Endothelial cell of umbilical vein (primary cell): ENCODE measurements at regions not wholly inside any gene's neighbourhood (a gene's known extent, or its start where the extent isn't known, plus 50 kb on each side); places are given as distances from the start of the nearest gene placed in this dataset.

Experiments
- BruUV-seq: library from RNA; stranded (reverse); fragments of 400-500 nt; replicated peaks from 2 replicates; lab custom pipeline; 2021; lab: Mats Ljungman, UMichigan
- CTCF ChIA-PET: fragments of 300-600, 350-600 bp; sonication (Branson Sonifier 250); formaldehyde crosslinking; loops from one replicate; lab custom pipeline; 2021; ENCODE audit warnings: antibody characterized with exemption, inconsistent platforms; lab: Charles Lee
- POLR2A ChIA-PET: fragments of 300-600, 350-600 bp; sonication (Branson Sonifier 250); formaldehyde crosslinking; loops from one replicate; lab custom pipeline; 2021; ENCODE audit warnings: antibody characterized with exemption, inconsistent platforms; lab: Charles Lee
- DNase-seq: peaks from one replicate; pipeline ENCODE4 v3.0.0-alpha.2; 2011; ENCODE audit warnings: low read depth, low spot score
- FAIRE-seq: peaks from 2 replicates; lab custom pipeline; 2011; peaks lifted over from hg19 to GRCh38; lab: Jason Lieb, UNC
- H2AFZ ChIP-seq: 2 replicates; pipeline ENCODE4 v1.6.0; 2012; ENCODE audit warnings: low read depth, low read length, control low read depth, inconsistent platforms
- H3K27ac ChIP-seq: 2 replicates; pipeline ENCODE4 v1.5.1; 2011; ENCODE audit warnings: low read depth, mild to moderate bottlenecking, control low read depth, low read length, moderate library complexity; ENCODE audit not compliant: insufficient read depth
- H3K27me3 ChIP-seq, 2 experiments: 2 replicates each; pipeline versions ENCODE4 v1.6.0 to v1.6.1; 2011; ENCODE audit warnings: low read length in 2 of 2, mixed read lengths in 1 of 2; ENCODE audit not compliant: control insufficient read depth in 2 of 2, insufficient read depth in 2 of 2
- H3K36me3 ChIP-seq, 2 experiments: 2 replicates in 1 of 2; 3 replicates in 1 of 2; pipeline ENCODE4 v1.5.1; 2011; ENCODE audit warnings: low read length in 2 of 2, mild to moderate bottlenecking in 1 of 2, moderate library complexity in 1 of 2; ENCODE audit not compliant: control insufficient read depth in 2 of 2, insufficient read depth in 2 of 2; ENCODE audit errors: extremely low read depth in 1 of 2
- H3K4me1 ChIP-seq: 3 replicates; pipeline ENCODE4 v1.5.1; 2011; ENCODE audit warnings: mild to moderate bottlenecking, low read length; ENCODE audit not compliant: control insufficient read depth, insufficient read depth; ENCODE audit errors: extremely low read depth
- H3K4me2 ChIP-seq: 2 replicates; pipeline ENCODE4 v1.6.1; 2011; ENCODE audit warnings: low read length, control low read depth, mixed read lengths; ENCODE audit not compliant: insufficient read depth
- H3K4me3 ChIP-seq, 3 experiments: fragments of 200-600 bp in 1 of 3; sonication (generic), shearing (Covaris generic) in 1 of 3; replicated peaks in 1 of 3; 2 replicates each; pipeline ENCODE4 v1.5.1; 2011 to 2016; ENCODE audit warnings: control low read depth in 3 of 3, low read length in 3 of 3, mild to moderate bottlenecking in 2 of 3, inconsistent platforms in 1 of 3, low read depth in 1 of 3, moderate library complexity in 1 of 3; ENCODE audit not compliant: insufficient read depth in 1 of 3
- H3K79me2 ChIP-seq: 2 replicates; pipeline ENCODE4 v1.6.0; 2012; ENCODE audit warnings: low read length, inconsistent platforms; ENCODE audit not compliant: control insufficient read depth, insufficient read depth
- H3K9ac ChIP-seq: replicated peaks from 2 replicates; pipeline ENCODE3; 2011; ENCODE audit warnings: low read length, control low read depth; ENCODE audit not compliant: insufficient read depth; ENCODE audit errors: extremely low read depth
- H3K9me1 ChIP-seq: replicated peaks from 3 replicates; pipeline ENCODE4 v1.6.0; 2011; ENCODE audit warnings: mild to moderate bottlenecking, low read length; ENCODE audit not compliant: control insufficient read depth, insufficient read depth; ENCODE audit errors: extremely low read depth
- H3K9me3 ChIP-seq: replicated peaks from 2 replicates; pipeline ENCODE4 v1.5.1; 2012; ENCODE audit warnings: low read length, inconsistent platforms; ENCODE audit not compliant: control insufficient read depth, insufficient read depth
- H4K20me1 ChIP-seq: replicated peaks from 2 replicates; pipeline ENCODE3; 2011; ENCODE audit warnings: mild to moderate bottlenecking, low read length; ENCODE audit not compliant: control insufficient read depth, insufficient read depth; ENCODE audit errors: extremely low read depth
- EZH2 ChIP-seq: IDR thresholded peaks from 2 replicates; pipeline ENCODE4 v1.6.1; 2012; ENCODE audit warnings: borderline replicate concordance, low read depth, mild to moderate bottlenecking, moderate library complexity, low read length, inconsistent platforms; ENCODE audit not compliant: severe bottlenecking
- FOS ChIP-seq: IDR thresholded peaks from 2 replicates; pipeline ENCODE4 v1.6.1; 2011; ENCODE audit warnings: mild to moderate bottlenecking, low read length, moderate library complexity, borderline replicate concordance; ENCODE audit not compliant: insufficient read depth
- GATA2 ChIP-seq: IDR thresholded peaks from 2 replicates; pipeline ENCODE4 v1.7.0; 2011; ENCODE audit warnings: low read depth, mild to moderate bottlenecking, moderate library complexity, mixed read lengths, low read length; ENCODE audit not compliant: insufficient read length, insufficient read depth
- JUN ChIP-seq: IDR thresholded peaks from 2 replicates; pipeline ENCODE4 v1.6.1; 2011; ENCODE audit warnings: borderline replicate concordance, low read depth; ENCODE audit not compliant: insufficient read length, insufficient read depth
- MYC ChIP-seq: IDR thresholded peaks from one replicate; pipeline ENCODE4 v1.6.1; 2011; ENCODE audit warnings: mild to moderate bottlenecking, low read depth, low read length
- POLR2A ChIP-seq: IDR thresholded peaks from 2 replicates; pipeline ENCODE4 v1.6.1; 2012; ENCODE audit warnings: low read depth, mild to moderate bottlenecking, control low read depth, low read length
- POLR2AphosphoS5 ChIP-seq: IDR thresholded peaks from 2 replicates; pipeline ENCODE4 v1.6.1; 2012; ENCODE audit warnings: low read depth, mild to moderate bottlenecking, control low read depth, low read length, moderate library complexity; ENCODE audit not compliant: insufficient read depth
- dilution Hi-C: fragments of 300-500 bp; cut with MboI; formaldehyde crosslinking; loops from one replicate; pipeline ENCODE4 v1.15.0; 2019; ENCODE audit warnings: low sequenced_read_pairs; ENCODE audit not compliant: extremely low pct_ligation_motif_present
- intact Hi-C: fragments of 100-400 bp; cut with micrococcal nuclease; formaldehyde crosslinking; loops from one replicate; pipeline ENCODE4 v1.10.0; 2022
- TF ChIP-seq, protein P1 (sequence below), 2 donors: IDR thresholded peaks; 1 replicate in 1 of 2; 2 replicates in 1 of 2; pipeline ENCODE4 v1.5.1; 2011; ENCODE audit warnings: low read length in 2 of 2, mild to moderate bottlenecking in 2 of 2, moderate library complexity in 2 of 2, control low read depth in 1 of 2, inconsistent platforms in 1 of 2, low read depth in 1 of 2; ENCODE audit not compliant: insufficient read depth in 1 of 2; ENCODE audit errors: extremely low read depth in 1 of 2
- TF ChIP-seq, protein P2 (sequence below): IDR thresholded peaks from 2 replicates; pipeline ENCODE4 v1.6.1; 2011; ENCODE audit not compliant: insufficient read depth, insufficient read length

DNA sequence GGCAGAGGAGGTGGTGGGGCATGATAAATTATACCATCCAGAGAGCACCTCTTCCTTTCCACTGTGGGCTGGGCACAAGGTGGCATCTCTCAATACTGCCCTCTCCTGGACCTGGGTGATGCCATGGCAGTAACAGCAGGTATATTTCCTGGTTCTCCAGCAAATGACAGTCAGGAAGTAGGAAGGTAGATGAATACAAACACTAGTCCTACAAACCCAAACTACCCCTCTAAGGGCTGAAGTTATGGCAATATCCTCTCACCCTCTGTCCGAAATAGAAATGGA, 1004.9 kb downstream of the KCNMA1 start:
- dilution Hi-C loops, result no loop called here
- no peaks in the 10 kb centered on the region for H3K79me2 ChIP-seq
- no peaks in the 10 kb centered on the region for H4K20me1 ChIP-seq
- H3K9ac ChIP-seq, result no peak overlapping the region
- no peaks in the 10 kb centered on the region for H3K27me3 ChIP-seq
- no TSS peak for BruUV-seq
- no peak for FAIRE-seq
- H3K4me2 ChIP-seq, result no peak overlapping the region
- H3K36me3 ChIP-seq, result no peaks in the 10 kb centered on the region
- no peak overlapping the region for H2AFZ ChIP-seq
- H3K9me1 ChIP-seq, result no peaks in the 10 kb centered on the region
- H3K4me3 ChIP-seq, result no peak overlapping the region
- intact Hi-C loops, result no loop called here
- no peak overlapping the region for H3K27ac ChIP-seq
- TF ChIP-seq, protein P1, sequence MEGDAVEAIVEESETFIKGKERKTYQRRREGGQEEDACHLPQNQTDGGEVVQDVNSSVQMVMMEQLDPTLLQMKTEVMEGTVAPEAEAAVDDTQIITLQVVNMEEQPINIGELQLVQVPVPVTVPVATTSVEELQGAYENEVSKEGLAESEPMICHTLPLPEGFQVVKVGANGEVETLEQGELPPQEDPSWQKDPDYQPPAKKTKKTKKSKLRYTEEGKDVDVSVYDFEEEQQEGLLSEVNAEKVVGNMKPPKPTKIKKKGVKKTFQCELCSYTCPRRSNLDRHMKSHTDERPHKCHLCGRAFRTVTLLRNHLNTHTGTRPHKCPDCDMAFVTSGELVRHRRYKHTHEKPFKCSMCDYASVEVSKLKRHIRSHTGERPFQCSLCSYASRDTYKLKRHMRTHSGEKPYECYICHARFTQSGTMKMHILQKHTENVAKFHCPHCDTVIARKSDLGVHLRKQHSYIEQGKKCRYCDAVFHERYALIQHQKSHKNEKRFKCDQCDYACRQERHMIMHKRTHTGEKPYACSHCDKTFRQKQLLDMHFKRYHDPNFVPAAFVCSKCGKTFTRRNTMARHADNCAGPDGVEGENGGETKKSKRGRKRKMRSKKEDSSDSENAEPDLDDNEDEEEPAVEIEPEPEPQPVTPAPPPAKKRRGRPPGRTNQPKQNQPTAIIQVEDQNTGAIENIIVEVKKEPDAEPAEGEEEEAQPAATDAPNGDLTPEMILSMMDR (IDR thresholded peaks at IDR 0.05; ENCODE audit: extremely low read depth in 1 of 2, insufficient read depth in 1 of 2, low read depth in 1 of 2, low read length in 2 of 2), result peak in 1 of 2 donors; percentile 7
- no peak for TF ChIP-seq POLR2AphosphoS5
- no peaks in the 10 kb centered on the region for H3K4me1 ChIP-seq
- no peak for DNase-seq
- POLR2A ChIA-PET, result no interaction called here
- H3K9me3 ChIP-seq, result no peaks in the 10 kb centered on the region
- CTCF ChIA-PET, result no interaction called here

- FAIRE-seq (no peak), DNase-seq (no peak)
- Histone ChIP-seq H3K9me1 (no peaks in the 10 kb centered on the region), H3K27ac (no peak overlapping the region), H3K9me3 (no peaks in the 10 kb centered on the region), H3K4me1 (no peaks in the 10 kb centered on the region), H3K79me2 (no peaks in the 10 kb centered on the region), H3K4me2 (no peak overlapping the region), H3K4me3 (no peak overlapping the region), H3K27me3 (no peaks in the 10 kb centered on the region), H3K36me3 (no peaks in the 10 kb centered on the region), H3K9ac (no peak overlapping the region), H2AFZ (no peak overlapping the region), H4K20me1 (no peaks in the 10 kb centered on the region)
- TF ChIP-seq, protein P1 (IDR thresholded peaks at IDR 0.05; ENCODE audit: extremely low read depth in 1 of 2, insufficient read depth in 1 of 2, low read depth in 1 of 2, low read length in 2 of 2), result no peak
- no peak for TF ChIP-seq POLR2A
- TF ChIP-seq FOS, result no peak
- TF ChIP-seq EZH2, result no peak
- TF ChIP-seq JUN, result no peak
- TF ChIP-seq, protein P2, sequence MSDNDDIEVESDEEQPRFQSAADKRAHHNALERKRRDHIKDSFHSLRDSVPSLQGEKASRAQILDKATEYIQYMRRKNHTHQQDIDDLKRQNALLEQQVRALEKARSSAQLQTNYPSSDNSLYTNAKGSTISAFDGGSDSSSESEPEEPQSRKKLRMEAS, result no peak
- TF ChIP-seq POLR2AphosphoS5, result no peak
- no peak for TF ChIP-seq GATA2
- no peak for TF ChIP-seq MYC
- intact Hi-C loops, result no loop called here
- dilution Hi-C loops, result no loop called here
- BruUV-seq, result no TSS peak
- ChIA-PET CTCF (no interaction called here), POLR2A (no interaction called here)
Measured at GRCh38 chr10:76631884-76632766, 1005.5 kb downstream of the KCNMA1 start.
